Heart left ventricle (tissue), 13 donors: ENCODE measurements at regions not wholly inside any gene's neighbourhood (a gene's known extent, or its start where the extent isn't known, plus 50 kb on each side); places are given as distances from the start of the nearest gene placed in this dataset.

Source experiments
- CTCF ChIP-seq, 12 donors: fragments of 200-600 bp; sonication (generic) in 4 of 12; IDR thresholded peaks; one replicate each; pipeline versions ENCODE4 v1.5.0 to v1.8.0; 2018 to 2022; ENCODE audit warnings: antibody characterized with exemption in 12 of 12, mild to moderate bottlenecking in 5 of 12
- POLR2A ChIP-seq, 2 donors: fragments of 450-650 bp; IDR thresholded peaks; one replicate each; pipeline ENCODE4 v1.6.1; 2017; ENCODE audit warnings: antibody characterized with exemption in 2 of 2, mild to moderate bottlenecking in 2 of 2, moderate library complexity in 2 of 2
- donor health status: ischemic (EF 13 %, LVEDD 7.1; RV severe dilation, severe dysfunction).
- donor health status: DM: no; HTN: yes; CAD: no.
- donor health status: DM: no; HTN: no; CAD: no.
- donor health status: ischemic (EF 25% LVEDD 6.9; RV normal size, moderate dysfunction).
- donor health status: ischemic (EF 25% LVEDD 5.7; RV mildly dilated, moderate dysfunction).
- donor health status: ischemic (EF 35%, LVEDD 5.7; RV mildly dilated, moderate dysfunction).
- donor health status: nonischemic (EF 11% LVEDD 7.7; RV severe dilation, severe dysfunction).
- donor health status: DM: yes; HTN: yes; CAD: no.
- donor health status: PGD.
- donor health status: ischemic (EF 29% LVEDD 5.4; RV normal size, mild dysfunction).
- donor health status: nonischemic (EF 23%, LVEDD 6.1; RV moderate dilation, normal function).

- no peak for TF ChIP-seq CTCF (IDR thresholded peaks at IDR 0.05)
- no peak for TF ChIP-seq POLR2A (IDR thresholded peaks at IDR 0.05)
Observed at GRCh38 chr15:26222781-26223180, 359.7 kb upstream of the ATP10A start.
